ENCODE measurements at regions not wholly inside any gene's neighbourhood (a gene's known extent, or its start where the extent isn't known, plus 50 kb on each side); places are given as distances from the start of the nearest gene placed in this dataset.

- TF ChIP-seq CTCF (IDR thresholded peaks at IDR 0.05), result no peak
- no peak for TF ChIP-seq EZH2 (IDR thresholded peaks at IDR 0.05)
- no peak for TF ChIP-seq EZH2phosphoT487 (IDR thresholded peaks at IDR 0.05)
Observed at GRCh38 chr3:102573483-102574028, 138.7 kb downstream of the ZPLD1 start.

Data from neural progenitor cell (in vitro differentiated cells).